Chondrocyte (in vitro differentiated cells): ENCODE measurements at regions not wholly inside any gene's neighbourhood (a gene's known extent, or its start where the extent isn't known, plus 50 kb on each side); places are given as distances from the start of the nearest gene placed in this dataset.
"Not testable (repeated sequence)": the region's sequence is repeated elsewhere in the genome, so short reads cannot be mapped to it uniquely, and the experiment has no call there.

Experiments
- DNase-seq: peaks from one replicate; pipeline ENCODE4 v3.0.0; 2021; ENCODE audit warnings: mixed read lengths, low spot score
- H3K27ac Mint-ChIP-seq: one replicate; pipeline ENCODE4 v1.8.0; 2021; ENCODE audit warnings: mild to moderate bottlenecking, moderate library complexity, mixed read lengths; ENCODE audit not compliant: unreplicated experiment
- H3K27me3 Mint-ChIP-seq: 2 replicates; pipeline ENCODE4 v1.8.0; 2021; ENCODE audit warnings: low read depth, mixed read lengths
- H3K36me3 Mint-ChIP-seq: 2 replicates; pipeline ENCODE4 v1.8.0; 2021; ENCODE audit warnings: low read depth, mixed read lengths
- H3K4me1 Mint-ChIP-seq: 2 replicates; pipeline ENCODE4 v1.8.0; 2021; ENCODE audit warnings: low read depth, mild to moderate bottlenecking, mixed read lengths
- H3K4me3 Mint-ChIP-seq: one replicate; pipeline ENCODE4 v1.8.0; 2021; ENCODE audit warnings: mild to moderate bottlenecking, moderate library complexity, mixed read lengths; ENCODE audit not compliant: unreplicated experiment
- H3K9me3 Mint-ChIP-seq: 2 replicates; pipeline ENCODE4 v1.8.0; 2021; ENCODE audit warnings: low read depth, mixed read lengths
- TF ChIP-seq, protein P1 (sequence below): fragments of 200-600 bp; sonication (generic); IDR thresholded peaks from 2 replicates; pipeline ENCODE4 v1.5.0; 2021; ENCODE audit warnings: antibody characterized with exemption, mild to moderate bottlenecking, moderate library complexity

GRCh38 chr5:52277101-52277500 lies 510.6 kb upstream of the ITGA1 start:
- H3K4me3 Mint-ChIP-seq: no peak overlapping the region
- H3K27ac Mint-ChIP-seq: no peak overlapping the region
- peaks cover 13% of the 10 kb centered on the region for H3K27me3 Mint-ChIP-seq
- no peaks in the 10 kb centered on the region for H3K4me1 Mint-ChIP-seq
- TF ChIP-seq, protein P1, sequence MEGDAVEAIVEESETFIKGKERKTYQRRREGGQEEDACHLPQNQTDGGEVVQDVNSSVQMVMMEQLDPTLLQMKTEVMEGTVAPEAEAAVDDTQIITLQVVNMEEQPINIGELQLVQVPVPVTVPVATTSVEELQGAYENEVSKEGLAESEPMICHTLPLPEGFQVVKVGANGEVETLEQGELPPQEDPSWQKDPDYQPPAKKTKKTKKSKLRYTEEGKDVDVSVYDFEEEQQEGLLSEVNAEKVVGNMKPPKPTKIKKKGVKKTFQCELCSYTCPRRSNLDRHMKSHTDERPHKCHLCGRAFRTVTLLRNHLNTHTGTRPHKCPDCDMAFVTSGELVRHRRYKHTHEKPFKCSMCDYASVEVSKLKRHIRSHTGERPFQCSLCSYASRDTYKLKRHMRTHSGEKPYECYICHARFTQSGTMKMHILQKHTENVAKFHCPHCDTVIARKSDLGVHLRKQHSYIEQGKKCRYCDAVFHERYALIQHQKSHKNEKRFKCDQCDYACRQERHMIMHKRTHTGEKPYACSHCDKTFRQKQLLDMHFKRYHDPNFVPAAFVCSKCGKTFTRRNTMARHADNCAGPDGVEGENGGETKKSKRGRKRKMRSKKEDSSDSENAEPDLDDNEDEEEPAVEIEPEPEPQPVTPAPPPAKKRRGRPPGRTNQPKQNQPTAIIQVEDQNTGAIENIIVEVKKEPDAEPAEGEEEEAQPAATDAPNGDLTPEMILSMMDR: no peak
- peaks cover 11% of the 10 kb centered on the region for H3K9me3 Mint-ChIP-seq
- H3K36me3 Mint-ChIP-seq: no peaks in the 10 kb centered on the region
- no peak for DNase-seq

GRCh38 chr5:52282647-52283046 lies 505.1 kb upstream of the ITGA1 start:
- peaks cover 11% of the 10 kb centered on the region for H3K9me3 Mint-ChIP-seq
- H3K27ac Mint-ChIP-seq: no peak overlapping the region
- peaks cover 2% of the 10 kb centered on the region for H3K27me3 Mint-ChIP-seq
- no peaks in the 10 kb centered on the region for H3K4me1 Mint-ChIP-seq
- H3K36me3 Mint-ChIP-seq: no peaks in the 10 kb centered on the region
- no peak overlapping the region for H3K4me3 Mint-ChIP-seq
- TF ChIP-seq, protein P1: no peak
- DNase-seq: no peak

DNA sequence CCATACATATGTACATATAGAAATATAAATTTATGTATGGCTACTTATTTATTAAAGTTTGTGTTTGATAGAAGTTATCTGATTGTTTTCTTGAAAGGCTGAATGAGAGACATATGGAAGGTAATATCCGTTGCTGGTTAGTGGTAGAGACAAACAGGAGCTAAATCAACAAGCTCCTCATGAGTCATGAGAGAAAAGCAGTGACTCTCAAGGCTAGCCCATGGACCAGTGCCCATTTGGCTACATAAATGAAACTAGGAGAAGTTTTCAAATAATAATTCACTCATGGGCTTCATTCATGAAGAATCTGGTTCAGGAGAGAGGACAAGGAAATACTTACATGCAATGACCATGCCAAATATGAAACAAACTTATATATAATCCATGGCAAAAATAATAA lies 504.5 kb upstream of the ITGA1 start:
- H3K4me3 Mint-ChIP-seq: no peak overlapping the region
- TF ChIP-seq, protein P1: no peak
- no peak overlapping the region for H3K27ac Mint-ChIP-seq
- peaks cover 2% of the 10 kb centered on the region for H3K27me3 Mint-ChIP-seq
- H3K9me3 Mint-ChIP-seq: peaks cover 11% of the 10 kb centered on the region
- no peaks in the 10 kb centered on the region for H3K4me1 Mint-ChIP-seq
- DNase-seq: no peak
- no peaks in the 10 kb centered on the region for H3K36me3 Mint-ChIP-seq

- Mint-ChIP-seq H3K27ac (no peak overlapping the region), H3K4me3 (no peak overlapping the region)
These were observed 486.9 kb upstream of the ITGA1 start for GRCh38 chr5:52300703-52301372.

DNA sequence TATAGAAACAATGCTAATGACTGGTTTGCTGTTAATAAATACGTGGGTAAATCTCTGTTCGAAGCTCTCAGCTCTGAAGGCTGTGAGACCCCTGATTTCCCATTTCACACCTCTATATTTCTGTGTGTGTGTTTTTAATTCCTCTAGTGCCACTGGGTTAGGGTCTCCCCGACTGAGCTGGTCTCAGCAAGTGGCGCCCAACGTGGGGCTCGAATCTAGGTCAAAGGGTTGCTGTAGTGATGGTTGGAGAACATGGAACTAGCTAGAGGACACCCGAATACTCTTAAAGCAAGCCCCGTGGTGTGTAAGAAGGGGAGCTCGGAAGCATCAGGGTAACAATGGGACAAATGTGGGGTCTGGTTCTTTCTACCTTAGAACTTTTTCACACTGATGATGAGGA lies 482.9 kb upstream of the ITGA1 start:
- not testable (repeated sequence) for H3K27me3 Mint-ChIP-seq, H3K36me3 Mint-ChIP-seq, H3K4me3 Mint-ChIP-seq, H3K4me1 Mint-ChIP-seq, DNase-seq, H3K27ac Mint-ChIP-seq
- peaks cover 47% of the 10 kb centered on the region for H3K9me3 Mint-ChIP-seq

More at GRCh38 chr5:52300703-52301372, 486.9 kb upstream of the ITGA1 start:
- H3K9me3 Mint-ChIP-seq: peaks cover 31% of the 10 kb centered on the region
- TF ChIP-seq, protein P1: no peak
- no peak for DNase-seq
- no peaks in the 10 kb centered on the region for H3K36me3 Mint-ChIP-seq
- H3K27me3 Mint-ChIP-seq: peaks cover 2% of the 10 kb centered on the region
- H3K4me1 Mint-ChIP-seq: no peaks in the 10 kb centered on the region

- TF ChIP-seq, protein P1: no peak
These were observed 459.4 kb upstream of the ITGA1 start for GRCh38 chr5:52328220-52328806.

More at GRCh38 chr5:52328220-52328806, 459.4 kb upstream of the ITGA1 start:
- no peaks in the 10 kb centered on the region for H3K4me1 Mint-ChIP-seq
- peaks cover 13% of the 10 kb centered on the region for H3K27me3 Mint-ChIP-seq
- H3K9me3 Mint-ChIP-seq: no peaks in the 10 kb centered on the region
- no peak overlapping the region for H3K27ac Mint-ChIP-seq
- H3K4me3 Mint-ChIP-seq: no peak overlapping the region
- no peak for DNase-seq
- no peaks in the 10 kb centered on the region for H3K36me3 Mint-ChIP-seq
